ENCODE measurements at regions not wholly inside any gene's neighbourhood (a gene's known extent, or its start where the extent isn't known, plus 50 kb on each side); places are given as distances from the start of the nearest gene placed in this dataset.

DNA sequence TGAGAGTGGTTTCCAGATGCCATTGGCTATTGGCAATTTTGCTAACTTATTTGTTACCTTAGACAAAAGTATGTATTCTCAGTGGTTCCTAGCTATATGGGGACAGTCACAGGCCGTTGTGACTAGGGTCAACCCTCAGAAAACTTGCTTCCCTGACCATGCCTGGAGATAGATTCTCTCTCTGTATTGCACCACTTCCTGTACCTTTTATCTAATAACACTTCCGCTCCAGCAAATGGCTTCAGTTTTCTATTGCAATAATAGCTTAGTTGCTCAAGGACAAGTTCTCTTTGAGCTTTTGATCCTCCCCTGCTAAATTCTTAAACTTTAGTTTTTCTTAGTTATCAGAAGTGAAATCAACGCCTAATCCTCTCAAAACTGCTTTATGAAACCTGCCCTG is 338.0 kb downstream of the RMST start:
- POLR2A ChIA-PET: interaction anchor here (0.7 to 1.6 kb wide), 3 partner anchors 14 to 649 kb away, joined by 4 to 5 read pairs (median 5); no protein-coding TSS in a partner anchor
- Histone ChIP-seq H3K9me2 (ENCODE audit: insufficient read depth, low read length) (no peaks in the 10 kb centered on the region), H3K9me3 (ENCODE audit: low read length) (no peaks in the 10 kb centered on the region), H3K36me3 (ENCODE audit: insufficient read depth, low read length) (no peaks in the 10 kb centered on the region), H3K4me3 (ENCODE audit: low read depth, low read length, poor library complexity, severe bottlenecking) (no peak overlapping the region), H3K4me2 (ENCODE audit: low read length) (no peak overlapping the region), H3K4me1 (ENCODE audit: insufficient read depth, low read length, poor library complexity, severe bottlenecking) (no peaks in the 10 kb centered on the region), H3K27ac (ENCODE audit: low read depth, low read length, poor library complexity, severe bottlenecking) (no peak overlapping the region), H4K20me1 (ENCODE audit: insufficient read depth, low read length) (no peaks in the 10 kb centered on the region), H3K79me2 (ENCODE audit: insufficient read depth, low read depth, low read length) (no peaks in the 10 kb centered on the region), H2AFZ (ENCODE audit: low read length) (no peak overlapping the region)
- no TSS peak for BruUV-seq (replicated peaks)
- DNase-seq (ENCODE audit: low spot score): no peak
- CTCF ChIA-PET (ENCODE audit: unreplicated experiment): no interaction called here
- TF ChIP-seq, protein P1, sequence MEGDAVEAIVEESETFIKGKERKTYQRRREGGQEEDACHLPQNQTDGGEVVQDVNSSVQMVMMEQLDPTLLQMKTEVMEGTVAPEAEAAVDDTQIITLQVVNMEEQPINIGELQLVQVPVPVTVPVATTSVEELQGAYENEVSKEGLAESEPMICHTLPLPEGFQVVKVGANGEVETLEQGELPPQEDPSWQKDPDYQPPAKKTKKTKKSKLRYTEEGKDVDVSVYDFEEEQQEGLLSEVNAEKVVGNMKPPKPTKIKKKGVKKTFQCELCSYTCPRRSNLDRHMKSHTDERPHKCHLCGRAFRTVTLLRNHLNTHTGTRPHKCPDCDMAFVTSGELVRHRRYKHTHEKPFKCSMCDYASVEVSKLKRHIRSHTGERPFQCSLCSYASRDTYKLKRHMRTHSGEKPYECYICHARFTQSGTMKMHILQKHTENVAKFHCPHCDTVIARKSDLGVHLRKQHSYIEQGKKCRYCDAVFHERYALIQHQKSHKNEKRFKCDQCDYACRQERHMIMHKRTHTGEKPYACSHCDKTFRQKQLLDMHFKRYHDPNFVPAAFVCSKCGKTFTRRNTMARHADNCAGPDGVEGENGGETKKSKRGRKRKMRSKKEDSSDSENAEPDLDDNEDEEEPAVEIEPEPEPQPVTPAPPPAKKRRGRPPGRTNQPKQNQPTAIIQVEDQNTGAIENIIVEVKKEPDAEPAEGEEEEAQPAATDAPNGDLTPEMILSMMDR (conservative IDR thresholded peaks at IDR 0.05; ENCODE audit: low read length): no peak
- no peak for TF ChIP-seq EZH2phosphoT487 (IDR thresholded peaks at IDR 0.05; ENCODE audit: borderline replicate concordance, low read depth, low read length)
- intact Hi-C loops (cut with micrococcal nuclease; ENCODE audit: unreplicated experiment): no loop called here

DNA sequence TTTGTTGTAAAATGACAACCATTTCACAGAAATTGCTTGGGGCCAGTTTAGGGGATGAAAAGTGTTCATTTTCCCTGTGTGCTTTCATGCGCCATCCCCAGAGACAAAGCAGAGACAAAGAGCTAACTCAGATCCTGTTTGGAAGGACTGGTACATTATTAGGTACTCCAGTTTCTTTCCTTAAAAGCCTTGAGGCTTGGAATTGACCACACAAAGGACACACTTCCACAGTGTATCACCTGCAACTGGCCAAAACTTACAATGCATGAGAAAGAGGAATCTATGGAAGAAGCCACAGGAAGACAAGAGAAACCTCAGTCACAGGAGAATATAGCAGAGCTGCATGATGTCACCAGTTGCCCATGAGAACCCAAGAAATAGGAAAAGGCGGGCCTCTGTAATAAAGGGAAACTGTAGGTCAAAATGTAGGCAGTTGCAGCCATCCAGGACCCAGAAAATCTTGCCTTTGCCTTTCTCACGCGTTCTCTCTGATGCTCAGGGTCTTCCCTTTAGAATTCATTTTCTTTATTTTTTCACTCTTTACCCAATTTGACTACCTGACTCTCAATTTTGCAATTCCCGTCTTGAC is 339.0 kb downstream of the RMST start:
- Histone ChIP-seq H2AFZ (ENCODE audit: low read length) (no peak overlapping the region), H3K9me3 (ENCODE audit: low read length) (no peaks in the 10 kb centered on the region), H3K79me2 (ENCODE audit: insufficient read depth, low read depth, low read length) (no peaks in the 10 kb centered on the region), H4K20me1 (ENCODE audit: insufficient read depth, low read length) (no peaks in the 10 kb centered on the region), H3K4me3 (ENCODE audit: low read depth, low read length, poor library complexity, severe bottlenecking) (no peak overlapping the region), H3K27ac (ENCODE audit: low read depth, low read length, poor library complexity, severe bottlenecking) (no peak overlapping the region), H3K9me2 (ENCODE audit: insufficient read depth, low read length) (no peaks in the 10 kb centered on the region), H3K36me3 (ENCODE audit: insufficient read depth, low read length) (no peaks in the 10 kb centered on the region), H3K4me1 (ENCODE audit: insufficient read depth, low read length, poor library complexity, severe bottlenecking) (no peaks in the 10 kb centered on the region), H3K4me2 (ENCODE audit: low read length) (no peak overlapping the region)
- intact Hi-C loops (cut with micrococcal nuclease; ENCODE audit: unreplicated experiment): no loop called here
- ChIA-PET POLR2A (interaction anchor here (0.7 to 1.6 kb wide), 3 partner anchors 15 to 18 kb away, joined by 3 to 5 read pairs (median 4); no protein-coding TSS in a partner anchor), CTCF (ENCODE audit: unreplicated experiment) (no interaction called here)
- BruUV-seq (replicated peaks): no TSS peak
- TF ChIP-seq, protein P1 (conservative IDR thresholded peaks at IDR 0.05; ENCODE audit: low read length): no peak
- TF ChIP-seq EZH2phosphoT487 (IDR thresholded peaks at IDR 0.05; ENCODE audit: borderline replicate concordance, low read depth, low read length): no peak
- DNase-seq (ENCODE audit: low spot score): no peak

DNA sequence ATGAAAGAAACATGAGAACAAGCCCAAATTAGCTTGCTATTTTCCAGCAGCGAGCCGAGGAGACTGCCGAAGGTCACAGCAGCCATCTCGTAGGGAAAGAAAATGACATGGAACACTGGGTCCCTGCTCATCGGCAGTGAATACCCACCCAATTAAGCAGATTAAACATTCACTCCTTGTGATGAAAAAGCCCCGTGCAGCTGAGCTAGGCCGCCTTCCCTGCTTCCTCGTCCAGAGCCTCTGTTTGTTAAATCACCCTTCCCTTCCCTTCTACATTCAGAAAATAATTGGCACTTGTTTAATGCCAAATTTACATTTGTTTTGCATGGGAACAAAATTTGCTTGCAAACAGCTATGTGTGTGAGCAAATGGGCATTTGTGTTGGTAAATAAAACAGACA is 342.5 kb downstream of the RMST start:
- H2AFZ ChIP-seq (ENCODE audit: low read length): no peak overlapping the region
- no peak for DNase-seq (ENCODE audit: low spot score)
- H3K79me2 ChIP-seq (ENCODE audit: insufficient read depth, low read depth, low read length): no peaks in the 10 kb centered on the region
- no peak overlapping the region for H3K27ac ChIP-seq (ENCODE audit: low read depth, low read length, poor library complexity, severe bottlenecking)
- H3K36me3 ChIP-seq (ENCODE audit: insufficient read depth, low read length): no peaks in the 10 kb centered on the region
- no peak overlapping the region for H3K4me3 ChIP-seq (ENCODE audit: low read depth, low read length, poor library complexity, severe bottlenecking)
- TF ChIP-seq EZH2phosphoT487 (IDR thresholded peaks at IDR 0.05; ENCODE audit: borderline replicate concordance, low read depth, low read length): no peak
- TF ChIP-seq, protein P1 (conservative IDR thresholded peaks at IDR 0.05; ENCODE audit: low read length): no peak
- no peaks in the 10 kb centered on the region for H3K4me1 ChIP-seq (ENCODE audit: insufficient read depth, low read length, poor library complexity, severe bottlenecking)
- intact Hi-C loops (cut with micrococcal nuclease; ENCODE audit: unreplicated experiment): no loop called here
- CTCF ChIA-PET (ENCODE audit: unreplicated experiment): no interaction called here
- no peaks in the 10 kb centered on the region for H3K9me2 ChIP-seq (ENCODE audit: insufficient read depth, low read length)
- no peaks in the 10 kb centered on the region for H3K9me3 ChIP-seq (ENCODE audit: low read length)
- POLR2A ChIA-PET: no interaction called here
- H4K20me1 ChIP-seq (ENCODE audit: insufficient read depth, low read length): no peaks in the 10 kb centered on the region
- BruUV-seq (replicated peaks): no TSS peak
- H3K4me2 ChIP-seq (ENCODE audit: low read length): no peak overlapping the region
